GM21825 (cell line): ENCODE measurements at regions not wholly inside any gene's neighbourhood (a gene's known extent, or its start where the extent isn't known, plus 50 kb on each side); places are given as distances from the start of the nearest gene placed in this dataset.

Source experiments
- ATAC-seq: cut with Tn5 transposase; IDR thresholded peaks from one replicate; pipeline ENCODE4 v1.9.1; 2021; ENCODE audit warnings: mild to moderate bottlenecking, moderate library complexity; ENCODE audit not compliant: unreplicated experiment

DNA sequence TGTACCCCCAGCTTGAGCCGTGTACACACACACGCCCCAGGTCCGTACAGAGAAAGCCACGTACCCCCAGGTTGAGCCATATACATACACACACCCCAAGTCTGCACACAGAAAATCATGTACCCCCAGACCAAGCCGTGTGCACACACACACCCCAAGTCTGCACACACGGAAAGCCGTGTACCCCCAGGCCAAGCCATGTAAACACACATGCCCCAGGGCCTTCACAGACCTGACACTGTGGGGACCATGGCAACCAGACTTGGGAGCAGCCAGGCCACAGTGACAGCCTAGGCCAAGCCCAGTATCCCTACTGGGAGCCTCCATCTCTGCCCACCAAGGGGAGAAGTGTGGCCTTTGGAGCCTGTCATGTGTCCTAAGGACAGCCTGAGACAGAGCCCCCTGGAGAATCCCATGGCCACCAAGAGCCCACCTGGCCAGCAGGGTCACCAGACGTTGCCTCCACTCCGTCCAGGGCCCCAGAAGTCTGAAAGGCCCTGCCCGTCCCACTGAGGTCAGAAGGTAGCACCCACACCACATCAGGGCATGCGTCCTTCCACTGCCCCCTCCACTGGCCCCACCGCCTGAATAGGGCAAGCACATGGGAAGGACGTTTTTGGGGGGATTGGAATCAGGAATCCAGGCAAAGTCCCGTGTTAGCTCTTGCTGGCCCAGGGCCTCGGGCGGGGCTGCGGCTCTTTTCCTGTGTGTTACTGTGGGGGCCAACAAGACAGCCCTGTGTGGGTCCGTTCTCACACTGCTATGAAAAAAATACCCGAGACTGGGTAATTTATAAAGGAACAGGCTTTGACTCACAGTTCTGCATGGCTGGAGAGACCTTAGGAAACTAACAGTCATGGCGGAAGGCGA, 636.7 kb downstream of the TBC1D22A start:
- ATAC-seq, result no peak

DNA sequence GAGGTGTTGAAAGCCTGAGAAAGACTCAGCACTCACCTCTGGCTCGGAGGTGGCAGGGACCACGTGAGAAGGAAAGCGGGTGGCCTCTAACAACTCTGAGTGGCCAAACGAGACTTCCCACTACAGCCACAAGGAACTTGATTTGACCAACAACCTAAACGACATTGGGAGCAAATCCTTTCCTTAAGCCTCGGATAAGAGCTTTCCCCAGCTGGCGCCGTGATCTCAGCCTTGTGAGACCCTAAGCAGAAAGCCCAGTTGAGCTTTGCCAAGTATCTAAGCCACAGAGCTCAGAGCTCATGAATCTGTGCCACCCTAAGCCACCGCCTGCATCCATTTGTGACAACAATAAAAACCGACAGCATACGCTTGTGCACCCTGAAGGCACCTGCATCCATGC, 636.0 kb downstream of the TBC1D22A start:
- no peak for ATAC-seq

DNA sequence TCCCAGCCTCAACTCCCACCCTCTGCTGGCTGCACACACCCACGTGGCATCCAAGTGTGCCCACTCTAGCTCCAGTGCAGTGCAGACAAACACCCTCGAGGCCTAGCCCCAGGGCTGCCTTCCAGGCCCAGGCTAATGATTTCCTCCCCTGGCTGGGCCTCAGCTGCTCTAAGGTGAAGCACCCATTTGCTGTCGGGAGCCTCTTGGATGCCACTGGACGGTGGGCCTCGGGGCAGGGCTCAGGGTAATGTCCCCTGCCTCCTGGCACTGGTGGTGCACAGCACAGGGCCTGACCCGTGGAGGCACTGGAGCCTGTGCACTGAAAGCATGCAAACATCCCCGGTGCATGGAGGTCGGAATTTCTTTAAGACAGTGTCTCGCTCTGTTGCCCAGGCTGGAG, 635.2 kb downstream of the TBC1D22A start:
- ATAC-seq, result no peak

DNA sequence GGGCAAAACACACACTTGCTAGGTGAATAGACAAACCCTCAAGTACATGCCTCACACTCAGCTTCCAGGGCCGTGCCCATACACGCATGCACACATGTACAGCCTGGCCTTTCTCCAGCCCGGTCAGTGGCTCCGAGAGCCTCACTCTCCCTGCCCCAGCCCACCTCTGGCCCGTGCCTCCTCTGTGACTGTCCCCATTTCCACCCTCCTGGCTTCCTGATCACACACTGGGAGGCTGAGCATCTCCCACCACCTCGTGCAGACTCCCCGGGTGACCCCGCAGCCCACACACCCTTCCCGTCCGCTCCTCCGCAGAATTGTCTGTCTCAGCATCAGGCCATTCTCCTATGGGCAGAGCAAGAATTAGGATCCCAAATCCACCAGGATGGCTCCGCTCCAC, 634.1 kb downstream of the TBC1D22A start:
- no peak for ATAC-seq

DNA sequence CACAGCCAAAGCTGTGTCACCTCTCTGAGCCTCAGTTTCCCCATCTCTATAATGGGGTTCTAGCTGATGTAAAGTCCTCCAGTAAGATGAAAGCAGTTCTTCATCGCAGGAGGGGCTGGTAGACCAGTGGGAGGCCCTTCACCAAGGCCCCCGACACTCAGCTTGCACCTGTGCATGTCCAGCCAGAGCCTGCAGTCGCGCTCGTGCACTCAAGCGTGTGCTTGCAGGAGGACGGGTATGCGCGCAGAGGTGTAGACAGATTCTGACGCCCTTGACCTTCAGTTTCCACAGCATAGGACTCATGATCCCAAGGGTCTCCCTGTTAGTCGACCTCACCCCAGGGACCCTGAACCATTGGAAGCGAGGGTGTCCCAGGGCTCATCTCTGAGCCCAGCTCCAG, 633.7 kb downstream of the TBC1D22A start:
- no peak for ATAC-seq

DNA sequence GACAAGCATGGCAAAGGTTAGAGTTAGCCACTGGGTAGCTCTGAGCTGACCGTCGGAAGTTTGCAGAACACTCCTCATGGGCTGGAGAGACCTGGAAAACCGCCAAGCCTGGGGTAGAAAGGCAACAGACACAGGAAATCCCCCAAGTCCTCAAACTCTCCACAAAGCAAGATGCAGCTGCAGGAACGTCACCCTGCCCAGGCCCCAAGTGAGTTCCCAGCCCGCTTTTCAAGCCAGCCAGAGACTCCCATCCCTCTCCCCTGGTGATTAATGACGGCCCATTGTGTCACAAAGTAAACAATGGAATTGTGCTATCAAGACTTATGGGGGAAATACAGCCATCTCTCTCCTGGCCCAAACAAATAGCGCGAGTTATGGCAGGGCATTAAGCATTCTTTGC, 633.0 kb downstream of the TBC1D22A start:
- no peak for ATAC-seq

DNA sequence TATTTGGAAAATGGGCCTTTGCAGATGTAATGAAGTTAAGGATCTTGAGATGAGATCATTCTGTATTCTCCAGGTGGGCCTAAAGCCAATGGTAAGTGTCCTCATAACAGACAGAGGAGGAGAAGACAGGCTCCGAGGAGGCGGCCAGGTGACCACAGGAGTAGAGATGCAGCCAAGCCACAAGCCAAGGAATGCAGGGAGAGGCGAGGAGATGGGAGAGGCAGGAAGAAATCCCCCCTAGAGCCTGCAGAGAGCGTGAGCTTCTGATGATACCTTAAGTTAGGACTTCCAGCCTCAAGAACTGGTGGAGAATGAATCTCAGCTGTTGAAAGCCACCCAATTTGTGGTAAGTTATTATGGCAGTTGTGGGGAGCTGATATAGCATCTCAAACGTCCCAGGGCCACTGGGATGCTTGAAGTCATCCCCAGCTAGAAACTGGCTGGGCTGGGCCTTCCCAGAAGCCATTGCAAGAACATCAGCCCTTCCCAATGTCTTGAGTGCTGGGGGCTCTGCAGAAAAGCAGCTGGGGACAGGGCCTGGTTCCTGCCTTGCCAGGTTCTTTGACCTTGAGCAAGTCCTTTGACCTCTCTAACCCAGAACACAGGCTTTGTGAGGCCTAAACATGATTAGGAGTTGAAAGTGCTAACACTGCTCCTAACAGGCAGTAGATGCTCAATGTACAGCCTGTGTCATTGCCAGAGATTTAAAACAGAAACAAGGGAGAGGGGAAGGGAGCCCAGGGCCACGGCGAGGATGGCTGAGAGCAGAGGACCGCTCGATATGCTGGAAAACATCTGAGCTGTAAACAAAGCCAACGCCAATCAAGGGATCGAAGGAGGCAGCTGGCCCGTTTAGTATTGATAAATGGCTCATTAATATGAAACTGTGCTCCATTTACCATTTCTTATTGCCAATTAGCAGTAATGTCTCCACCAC, 632.3 kb downstream of the TBC1D22A start:
- no peak for ATAC-seq

DNA sequence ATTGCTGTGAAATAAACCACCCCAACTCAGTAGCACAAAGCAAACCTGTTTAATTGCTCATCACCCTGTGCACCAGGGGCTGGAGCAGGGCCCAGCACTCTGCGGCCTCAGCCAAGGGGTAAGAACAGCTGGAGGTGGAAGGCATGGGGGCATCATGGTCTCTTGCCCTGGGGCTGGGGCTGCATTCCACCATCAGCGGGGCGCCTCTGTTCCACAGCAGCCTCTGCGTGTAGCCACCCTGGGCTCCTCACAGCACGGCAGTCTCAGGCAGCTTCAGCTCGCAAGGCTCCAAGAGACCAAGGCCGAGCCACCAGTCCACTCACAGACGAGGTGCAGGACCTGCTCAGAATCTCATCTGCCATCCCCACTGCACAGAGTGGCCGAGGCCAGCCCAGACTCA, 630.7 kb downstream of the TBC1D22A start:
- ATAC-seq, result no peak

DNA sequence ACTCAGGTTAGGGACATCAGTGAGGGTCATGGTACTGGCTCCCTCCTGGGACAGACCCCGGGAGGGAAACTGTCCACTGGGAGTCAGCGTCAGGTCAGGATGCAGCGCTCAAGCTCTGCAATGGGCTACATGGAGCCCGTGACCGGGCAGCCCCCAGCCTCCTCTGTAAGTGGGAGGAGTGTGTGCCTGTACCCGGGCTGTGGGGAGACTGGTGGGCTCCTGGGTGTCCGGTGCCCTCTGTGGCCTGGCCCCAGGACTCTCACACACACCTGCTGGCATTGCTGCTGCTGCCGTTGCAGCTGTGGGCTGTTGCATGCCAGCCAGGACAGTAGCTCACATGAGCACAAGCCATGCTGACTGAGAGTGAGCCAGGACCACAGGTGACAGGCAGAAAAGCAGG, 630.3 kb downstream of the TBC1D22A start:
- ATAC-seq, result no peak

DNA sequence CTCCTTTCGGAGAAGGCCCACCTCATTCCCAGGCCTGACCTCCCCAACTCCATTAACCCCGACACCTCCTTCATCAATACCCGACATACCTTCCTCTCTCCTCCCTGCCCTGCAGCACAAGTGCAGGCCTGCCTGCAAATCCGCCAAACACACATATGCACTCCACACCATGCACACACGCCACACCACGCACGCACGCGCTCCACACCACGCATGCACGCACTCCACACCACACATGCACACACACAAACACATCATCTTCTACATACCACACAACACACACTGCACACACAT, 629.6 kb downstream of the TBC1D22A start:
- ATAC-seq, result no peak

DNA sequence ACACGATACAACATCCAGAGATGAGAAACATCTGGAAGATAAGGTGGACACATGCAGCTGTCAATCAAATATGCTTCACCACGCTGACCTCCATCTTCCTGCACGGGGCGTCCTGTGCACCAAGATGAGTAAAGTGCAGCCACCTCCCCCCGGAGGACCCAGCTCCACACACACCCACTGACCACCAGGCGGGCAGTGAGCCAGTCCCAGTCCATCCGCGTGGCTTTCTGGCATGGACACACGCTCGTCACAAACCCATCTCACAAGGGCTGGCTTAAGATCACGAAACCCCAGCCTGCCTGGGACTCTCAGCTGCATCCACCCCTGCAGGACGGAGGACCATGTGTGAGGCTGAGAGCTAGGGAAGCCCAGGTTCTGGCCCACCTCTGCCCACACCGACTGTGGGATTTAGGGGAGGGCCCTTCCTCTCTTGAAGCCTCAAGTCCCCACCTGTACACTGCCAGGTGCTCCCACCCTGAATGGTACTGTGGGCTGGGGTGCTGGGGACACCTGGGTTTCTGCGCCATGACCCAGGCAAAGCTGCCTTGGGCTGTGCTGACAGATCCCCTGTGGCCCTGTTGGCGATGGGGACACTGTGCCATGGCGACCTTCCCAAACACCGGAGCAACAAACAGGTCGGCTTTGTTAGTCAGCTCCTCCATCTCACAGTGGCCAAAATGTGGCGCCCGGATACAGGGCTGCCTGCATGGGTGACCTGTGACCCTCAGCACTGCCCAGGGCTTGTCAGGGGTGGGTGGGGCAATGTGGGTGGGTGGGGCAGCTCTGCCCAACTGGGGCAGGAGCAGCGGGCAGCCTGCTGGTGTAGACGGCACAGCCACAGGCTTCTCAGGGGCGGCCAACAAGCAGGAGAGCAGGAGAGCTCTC, 629.0 kb downstream of the TBC1D22A start:
- no peak for ATAC-seq

DNA sequence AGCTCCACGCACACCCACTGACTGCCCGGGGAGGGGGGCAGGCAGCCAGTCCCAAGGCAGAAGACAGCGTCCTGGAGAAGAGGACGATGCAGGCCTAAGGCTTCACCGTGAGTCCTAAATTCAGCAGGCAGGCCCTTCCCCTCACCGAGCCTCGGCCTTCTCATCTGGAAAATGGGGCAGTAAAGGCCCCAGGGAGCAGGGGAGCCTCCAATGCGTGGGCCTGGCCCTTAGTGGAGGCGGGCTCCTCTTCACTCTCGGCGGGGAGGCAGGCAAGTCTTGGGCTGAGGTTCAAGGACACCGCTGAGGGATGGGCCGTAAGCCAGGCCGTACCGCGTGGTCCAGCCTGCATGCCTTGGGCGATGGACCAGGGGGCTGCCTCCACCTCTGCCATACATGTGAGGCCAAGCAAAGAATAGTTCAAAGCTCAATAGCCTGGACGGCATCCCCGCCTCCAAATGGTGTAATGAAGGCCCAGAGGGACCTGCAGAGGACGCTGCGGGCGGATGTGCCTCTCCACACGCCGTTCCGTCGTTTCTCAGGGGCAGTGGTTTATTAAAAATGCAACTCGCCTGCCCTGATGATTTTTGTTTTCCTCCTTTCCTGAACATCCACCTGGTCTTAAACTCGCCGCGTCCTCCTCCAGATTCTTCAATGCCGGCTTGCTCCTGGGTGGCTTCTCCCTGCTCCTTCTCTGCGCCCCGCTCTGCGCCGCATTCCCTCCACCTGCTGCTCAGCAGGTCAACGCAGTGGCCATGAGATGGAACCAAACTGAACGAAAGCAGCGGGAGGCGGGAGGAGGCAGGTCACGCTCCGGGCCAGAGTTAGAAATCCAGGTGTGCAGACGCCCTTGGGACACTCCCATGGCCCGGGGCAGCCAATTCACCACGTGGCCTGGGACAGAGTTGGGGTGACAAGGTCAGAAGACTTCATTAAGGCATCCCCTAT, 627.8 kb downstream of the TBC1D22A start:
- ATAC-seq, result no peak

DNA sequence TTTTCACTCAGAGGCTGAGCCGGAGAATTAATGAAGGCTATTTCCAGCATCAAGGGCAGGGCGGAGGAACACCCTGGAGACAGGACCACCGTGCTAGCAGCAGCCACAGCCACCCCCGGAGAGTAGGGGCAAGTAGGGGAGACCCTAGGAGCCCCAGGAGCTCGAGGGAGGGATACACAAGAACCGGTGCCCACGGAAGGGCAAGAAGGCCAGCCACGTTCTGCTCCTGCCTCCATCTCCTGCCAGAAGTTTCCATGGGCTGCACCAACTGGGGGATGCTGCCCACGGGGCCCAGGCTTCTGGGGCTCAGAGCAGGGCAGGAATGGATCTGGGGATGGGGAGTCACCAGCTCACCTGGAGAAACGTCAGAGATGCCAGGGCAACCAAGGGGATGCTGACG, 626.8 kb downstream of the TBC1D22A start:
- ATAC-seq, result no peak

DNA sequence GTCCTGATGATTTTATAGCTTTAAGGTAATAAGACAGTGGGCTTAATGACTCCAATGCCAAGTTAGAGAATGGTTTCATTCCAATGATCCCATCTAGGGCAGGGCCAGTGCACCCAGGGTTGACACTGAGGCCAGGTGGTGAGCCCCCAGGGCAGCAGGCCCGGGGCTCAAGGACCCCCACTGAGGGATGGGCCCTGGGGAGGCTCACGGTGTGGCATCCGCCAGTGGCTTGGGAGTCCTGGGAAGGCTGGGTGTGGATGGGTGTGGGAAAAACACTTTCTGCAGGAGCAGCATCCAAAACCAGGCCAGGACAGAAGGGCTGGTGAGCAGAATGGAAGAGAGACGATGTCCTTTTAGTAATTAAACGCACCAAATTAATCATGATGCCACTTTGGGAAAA, 626.3 kb downstream of the TBC1D22A start:
- ATAC-seq, result no peak

DNA sequence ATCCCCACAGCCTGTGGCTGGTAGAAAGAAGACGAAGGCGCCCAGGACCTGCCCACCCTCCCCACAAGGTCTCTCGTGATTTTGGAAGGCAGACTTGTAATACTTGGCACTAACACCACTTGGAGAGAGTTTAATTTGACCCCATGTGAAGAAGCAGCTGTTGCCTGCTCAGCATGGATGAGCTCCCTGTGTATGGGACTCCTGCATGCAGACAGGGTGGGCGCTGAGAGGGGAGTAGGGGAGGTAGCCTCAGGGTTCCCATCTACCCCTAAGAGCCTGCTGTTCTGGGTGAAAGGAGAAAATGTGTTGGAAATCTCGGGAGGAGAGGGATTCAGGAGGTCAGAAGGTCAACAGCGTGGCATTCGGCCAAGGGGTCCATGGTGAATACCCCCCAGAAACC, 625.9 kb downstream of the TBC1D22A start:
- no peak for ATAC-seq

DNA sequence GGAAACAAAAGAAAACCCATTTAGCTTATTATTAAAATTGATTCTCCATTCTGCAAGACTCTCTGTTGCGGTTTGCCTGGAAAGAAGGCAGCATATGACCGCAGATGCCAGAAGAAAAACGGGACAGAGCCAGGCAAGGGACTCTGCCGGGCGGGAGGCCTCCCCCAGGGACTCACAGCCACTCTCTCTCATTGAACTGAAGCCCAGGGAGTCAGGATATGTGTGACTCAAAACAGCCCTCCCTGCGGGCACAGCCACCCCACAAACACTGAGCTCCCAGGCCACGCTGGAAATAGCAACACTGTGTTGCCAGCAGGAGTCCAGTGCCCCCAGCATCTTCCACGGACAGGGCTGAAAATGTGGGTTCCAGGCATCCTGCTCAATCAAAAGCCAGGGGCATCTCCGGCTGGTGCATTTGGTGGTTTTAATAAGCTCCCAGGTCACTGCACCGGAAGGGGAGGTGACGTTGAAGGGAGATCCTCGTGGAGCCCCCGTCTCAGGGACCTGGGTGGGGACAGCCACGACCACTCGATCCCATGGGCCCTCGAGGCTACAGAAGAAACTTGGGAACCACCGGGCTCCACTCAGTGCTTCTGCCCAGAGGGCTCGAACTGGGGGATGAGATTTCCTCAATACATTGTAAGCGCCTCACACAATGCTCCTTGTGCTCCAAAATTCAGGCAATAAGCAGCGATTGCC, 624.5 kb downstream of the TBC1D22A start:
- no peak for ATAC-seq

DNA sequence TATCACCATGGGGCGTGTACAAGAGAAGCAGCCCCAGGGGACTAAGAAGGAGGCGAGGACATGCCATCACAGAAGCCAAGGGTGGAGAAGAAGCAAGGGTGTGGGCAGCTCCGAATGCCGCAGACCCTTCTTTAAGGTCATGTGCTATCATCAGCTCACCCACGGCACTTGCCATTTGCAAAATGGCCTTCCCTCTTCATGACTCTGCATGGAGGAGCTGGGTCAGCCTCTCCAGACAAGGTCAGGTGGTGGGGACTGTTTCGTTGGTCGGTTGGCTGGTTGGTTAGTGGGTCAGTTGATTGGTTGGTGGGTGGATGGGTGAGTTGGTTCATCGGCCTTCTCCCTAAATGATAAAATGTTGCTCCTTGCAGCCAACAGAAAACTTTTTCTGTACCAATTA, 622.5 kb downstream of the TBC1D22A start:
- no peak for ATAC-seq

DNA sequence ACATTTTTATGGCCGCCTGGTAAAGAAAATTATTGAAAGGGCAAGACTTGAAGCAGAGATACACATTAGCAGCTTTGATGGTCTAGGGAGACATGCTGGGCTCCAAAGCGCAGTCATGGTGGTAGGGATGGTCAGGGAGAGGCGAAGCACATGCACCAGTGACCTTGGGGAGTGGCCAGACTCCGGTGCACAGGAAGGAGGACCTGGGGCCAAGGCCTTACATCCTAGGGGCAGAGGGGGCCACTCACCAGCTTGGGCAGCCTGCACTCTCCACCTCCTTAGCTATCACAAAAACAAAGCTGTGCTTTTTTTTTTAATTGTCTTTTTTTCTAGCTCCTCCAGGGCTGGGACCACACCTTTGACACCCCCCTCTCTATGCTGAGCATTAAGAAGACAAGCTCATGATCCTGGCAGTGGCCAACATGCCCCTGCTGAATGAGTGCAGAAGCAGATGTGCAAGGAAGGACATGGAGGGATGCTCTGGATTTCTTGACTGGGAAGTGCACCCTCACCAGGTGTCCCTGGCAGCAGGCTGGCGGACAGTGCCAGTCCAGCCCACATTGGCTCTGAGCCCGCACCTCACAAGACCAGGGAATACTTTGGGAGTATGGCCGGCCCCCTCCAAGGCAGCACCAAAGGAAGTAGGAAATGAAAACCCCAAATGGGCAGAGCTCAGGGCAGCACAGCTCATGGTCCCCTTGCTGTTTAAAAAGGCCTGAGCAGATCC, 619.9 kb downstream of the TBC1D22A start:
- ATAC-seq, result no peak

DNA sequence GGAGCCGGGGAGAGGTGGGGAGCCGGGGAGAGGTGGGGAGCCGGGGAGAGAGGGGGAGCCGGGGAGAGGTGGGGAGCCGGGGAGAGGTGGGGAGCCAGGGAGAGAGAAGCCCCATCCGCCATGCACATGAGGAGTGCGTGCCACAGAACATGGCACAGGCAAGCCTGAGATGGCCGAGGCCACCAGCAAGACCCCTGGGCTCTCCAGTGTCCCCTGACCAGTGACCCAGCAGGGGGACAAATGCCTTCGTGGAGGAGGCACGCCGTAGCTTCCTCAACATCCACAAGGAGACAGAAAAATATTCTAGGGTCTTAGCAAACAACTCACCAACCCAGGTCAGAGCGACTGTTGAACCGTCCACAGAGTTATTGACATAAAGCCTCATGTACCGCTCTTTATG, 618.8 kb downstream of the TBC1D22A start:
- ATAC-seq, result no peak
